ENCODE measurements at regions not wholly inside any gene's neighbourhood (a gene's known extent, or its start where the extent isn't known, plus 50 kb on each side); places are given as distances from the start of the nearest gene placed in this dataset.

- ChIA-PET POLR2A (no interaction called here), CTCF (interaction anchor here (1.0 kb wide), 1 partner anchor 19 kb away, joined by 5 read pairs; no protein-coding TSS in a partner anchor)
- H3K27me3 Mint-ChIP-seq (ENCODE audit: low read depth), result no peaks in the 10 kb centered on the region
- ATAC-seq, result no peak
- peaks cover 6% of the 10 kb centered on the region; the same call in 1 of the 2 replicates for H3K36me3 Mint-ChIP-seq
- no peak overlapping the region; the same call in 1 of the 2 replicates for H3K27ac Mint-ChIP-seq
- H3K4me3 Mint-ChIP-seq, result no peak overlapping the region
- peaks cover 2% of the 10 kb centered on the region; the same call in 1 of the 2 replicates for H3K4me1 Mint-ChIP-seq
- TF ChIP-seq, protein P1, sequence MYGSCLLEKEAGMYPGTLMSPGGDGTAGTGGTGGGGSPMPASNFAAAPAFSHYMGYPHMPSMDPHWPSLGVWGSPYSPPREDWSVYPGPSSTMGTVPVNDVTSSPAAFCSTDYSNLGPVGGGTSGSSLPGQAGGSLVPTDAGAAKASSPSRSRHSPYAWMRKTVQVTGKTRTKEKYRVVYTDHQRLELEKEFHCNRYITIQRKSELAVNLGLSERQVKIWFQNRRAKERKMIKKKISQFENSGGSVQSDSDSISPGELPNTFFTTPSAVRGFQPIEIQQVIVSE (CRISPR knock-in tag; IDR thresholded peaks at IDR 0.05; ENCODE audit: borderline replicate concordance), result no peak
- TF ChIP-seq ZNF281 (CRISPR knock-in tag; IDR thresholded peaks at IDR 0.05), result no peak
- TF ChIP-seq, protein P2, sequence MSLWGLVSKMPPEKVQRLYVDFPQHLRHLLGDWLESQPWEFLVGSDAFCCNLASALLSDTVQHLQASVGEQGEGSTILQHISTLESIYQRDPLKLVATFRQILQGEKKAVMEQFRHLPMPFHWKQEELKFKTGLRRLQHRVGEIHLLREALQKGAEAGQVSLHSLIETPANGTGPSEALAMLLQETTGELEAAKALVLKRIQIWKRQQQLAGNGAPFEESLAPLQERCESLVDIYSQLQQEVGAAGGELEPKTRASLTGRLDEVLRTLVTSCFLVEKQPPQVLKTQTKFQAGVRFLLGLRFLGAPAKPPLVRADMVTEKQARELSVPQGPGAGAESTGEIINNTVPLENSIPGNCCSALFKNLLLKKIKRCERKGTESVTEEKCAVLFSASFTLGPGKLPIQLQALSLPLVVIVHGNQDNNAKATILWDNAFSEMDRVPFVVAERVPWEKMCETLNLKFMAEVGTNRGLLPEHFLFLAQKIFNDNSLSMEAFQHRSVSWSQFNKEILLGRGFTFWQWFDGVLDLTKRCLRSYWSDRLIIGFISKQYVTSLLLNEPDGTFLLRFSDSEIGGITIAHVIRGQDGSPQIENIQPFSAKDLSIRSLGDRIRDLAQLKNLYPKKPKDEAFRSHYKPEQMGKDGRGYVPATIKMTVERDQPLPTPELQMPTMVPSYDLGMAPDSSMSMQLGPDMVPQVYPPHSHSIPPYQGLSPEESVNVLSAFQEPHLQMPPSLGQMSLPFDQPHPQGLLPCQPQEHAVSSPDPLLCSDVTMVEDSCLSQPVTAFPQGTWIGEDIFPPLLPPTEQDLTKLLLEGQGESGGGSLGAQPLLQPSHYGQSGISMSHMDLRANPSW (CRISPR knock-in tag; conservative IDR thresholded peaks at IDR 0.05; ENCODE audit: low read depth), result no peak
- TF ChIP-seq, protein P3, sequence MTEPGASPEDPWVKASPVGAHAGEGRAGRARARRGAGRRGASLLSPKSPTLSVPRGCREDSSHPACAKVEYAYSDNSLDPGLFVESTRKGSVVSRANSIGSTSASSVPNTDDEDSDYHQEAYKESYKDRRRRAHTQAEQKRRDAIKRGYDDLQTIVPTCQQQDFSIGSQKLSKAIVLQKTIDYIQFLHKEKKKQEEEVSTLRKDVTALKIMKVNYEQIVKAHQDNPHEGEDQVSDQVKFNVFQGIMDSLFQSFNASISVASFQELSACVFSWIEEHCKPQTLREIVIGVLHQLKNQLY (CRISPR knock-in tag; IDR thresholded peaks at IDR 0.05), result no peak
- no peak for TF ChIP-seq ZNF423 (CRISPR knock-in tag; IDR thresholded peaks at IDR 0.05)
- peaks cover 13% of the 10 kb centered on the region for H3K9me3 Mint-ChIP-seq
- DNase-seq (ENCODE audit: low spot score), result no peak
These were observed 56.4 kb upstream of the CDKN2AIP start for GRCh38 chr4:183388021-183388420.

GRCh38 chr4:183388777-183389176, 55.7 kb upstream of the CDKN2AIP start:
- Mint-ChIP-seq H3K36me3 (peaks cover 6% of the 10 kb centered on the region; the same call in 1 of the 2 replicates), H3K27me3 (ENCODE audit: low read depth) (no peaks in the 10 kb centered on the region), H3K4me1 (peaks cover 2% of the 10 kb centered on the region; the same call in 1 of the 2 replicates), H3K9me3 (peaks cover 10% of the 10 kb centered on the region), H3K4me3 (no peak overlapping the region), H3K27ac (no peak overlapping the region)
- POLR2A ChIA-PET, result no interaction called here
- CTCF ChIA-PET, result interaction anchor here (1.3 to 1.4 kb wide), 2 partner anchors 10 to 42 kb away, joined by 4 to 6 read pairs; no protein-coding TSS in a partner anchor
- DNase-seq (ENCODE audit: low spot score), result no peak
- TF ChIP-seq, protein P4, sequence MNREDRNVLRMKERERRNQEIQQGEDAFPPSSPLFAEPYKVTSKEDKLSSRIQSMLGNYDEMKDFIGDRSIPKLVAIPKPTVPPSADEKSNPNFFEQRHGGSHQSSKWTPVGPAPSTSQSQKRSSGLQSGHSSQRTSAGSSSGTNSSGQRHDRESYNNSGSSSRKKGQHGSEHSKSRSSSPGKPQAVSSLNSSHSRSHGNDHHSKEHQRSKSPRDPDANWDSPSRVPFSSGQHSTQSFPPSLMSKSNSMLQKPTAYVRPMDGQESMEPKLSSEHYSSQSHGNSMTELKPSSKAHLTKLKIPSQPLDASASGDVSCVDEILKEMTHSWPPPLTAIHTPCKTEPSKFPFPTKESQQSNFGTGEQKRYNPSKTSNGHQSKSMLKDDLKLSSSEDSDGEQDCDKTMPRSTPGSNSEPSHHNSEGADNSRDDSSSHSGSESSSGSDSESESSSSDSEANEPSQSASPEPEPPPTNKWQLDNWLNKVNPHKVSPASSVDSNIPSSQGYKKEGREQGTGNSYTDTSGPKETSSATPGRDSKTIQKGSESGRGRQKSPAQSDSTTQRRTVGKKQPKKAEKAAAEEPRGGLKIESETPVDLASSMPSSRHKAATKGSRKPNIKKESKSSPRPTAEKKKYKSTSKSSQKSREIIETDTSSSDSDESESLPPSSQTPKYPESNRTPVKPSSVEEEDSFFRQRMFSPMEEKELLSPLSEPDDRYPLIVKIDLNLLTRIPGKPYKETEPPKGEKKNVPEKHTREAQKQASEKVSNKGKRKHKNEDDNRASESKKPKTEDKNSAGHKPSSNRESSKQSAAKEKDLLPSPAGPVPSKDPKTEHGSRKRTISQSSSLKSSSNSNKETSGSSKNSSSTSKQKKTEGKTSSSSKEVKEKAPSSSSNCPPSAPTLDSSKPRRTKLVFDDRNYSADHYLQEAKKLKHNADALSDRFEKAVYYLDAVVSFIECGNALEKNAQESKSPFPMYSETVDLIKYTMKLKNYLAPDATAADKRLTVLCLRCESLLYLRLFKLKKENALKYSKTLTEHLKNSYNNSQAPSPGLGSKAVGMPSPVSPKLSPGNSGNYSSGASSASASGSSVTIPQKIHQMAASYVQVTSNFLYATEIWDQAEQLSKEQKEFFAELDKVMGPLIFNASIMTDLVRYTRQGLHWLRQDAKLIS (CRISPR knock-in tag; IDR thresholded peaks at IDR 0.05; ENCODE audit: borderline replicate concordance), result no peak
- TF ChIP-seq ESRRA (CRISPR knock-in tag; IDR thresholded peaks at IDR 0.05; ENCODE audit: borderline replicate concordance), result no peak
- TF ChIP-seq JUN (CRISPR knock-in tag; IDR thresholded peaks at IDR 0.05), result no peak
- no peak for TF ChIP-seq ZNF317 (CRISPR knock-in tag; IDR thresholded peaks at IDR 0.05; ENCODE audit: borderline replicate concordance, low read depth)
- TF ChIP-seq, protein P1 (CRISPR knock-in tag; IDR thresholded peaks at IDR 0.05; ENCODE audit: borderline replicate concordance), result no peak
- TF ChIP-seq ZNF396 (CRISPR knock-in tag; IDR thresholded peaks at IDR 0.05; ENCODE audit: borderline replicate concordance), result no peak
- ATAC-seq, result no peak

All from WTC11 (cell line).